IMR-90 (cell line): ENCODE measurements at regions not wholly inside any gene's neighbourhood (a gene's known extent, or its start where the extent isn't known, plus 50 kb on each side); places are given as distances from the start of the nearest gene placed in this dataset.

Experiments
- ATAC-seq: fragments of 200-7000 bp; cut with Tn5 transposase; 2 replicates; pipeline ENCODE4 v1.9.1; 2020; ENCODE audit warnings: low read depth, mild to moderate bottlenecking, moderate library complexity
- BruUV-seq: library from RNA; stranded (reverse); fragments of 400-500 nt; replicated peaks from 2 replicates; lab custom pipeline; 2021; lab: Mats Ljungman, UMichigan
- CTCF ChIA-PET: fragments of 300-600 bp; formaldehyde crosslinking; extraction: SDS; loops from one replicate; lab custom pipeline; 2021; ENCODE audit warnings: antibody characterized with exemption; lab: Yijun Ruan, JAX
- POLR2A ChIA-PET: fragments of 300-600 bp; sonication (Branson Sonifier 250); formaldehyde crosslinking; loops from one replicate; lab custom pipeline; 2022; ENCODE audit warnings: antibody characterized with exemption; ENCODE audit not compliant: unreplicated experiment; lab: Charles Lee
- DNase-seq: peaks from one replicate; pipeline ENCODE4 v3.0.0; 2013
- H2AFZ ChIP-seq: replicated peaks from 2 replicates; pipeline ENCODE3; 2013; ENCODE audit warnings: low read length, mild to moderate bottlenecking; ENCODE audit not compliant: poor library complexity
- H2AK5ac ChIP-seq: 2 replicates; pipeline ENCODE4 v1.6.1; 2013; ENCODE audit warnings: low read depth, low read length, inconsistent platforms
- H2AK9ac ChIP-seq: replicated peaks from 2 replicates; pipeline ENCODE3; 2013; ENCODE audit warnings: mild to moderate bottlenecking, low read depth, low read length, moderate library complexity; ENCODE audit not compliant: poor library complexity
- H2BK120ac ChIP-seq: 2 replicates; pipeline ENCODE4 v1.6.1; 2013; ENCODE audit warnings: low read depth, low read length, inconsistent platforms
- H2BK15ac ChIP-seq: 3 replicates; pipeline ENCODE4 v1.6.1; 2013; ENCODE audit warnings: low read depth, low read length, inconsistent platforms
- H2BK20ac ChIP-seq: 2 replicates; pipeline ENCODE4 v1.6.1; 2013; ENCODE audit warnings: low read depth, mild to moderate bottlenecking, inconsistent platforms, low read length, moderate library complexity
- H2BK5ac ChIP-seq: 2 replicates; pipeline ENCODE4 v1.6.1; 2013; ENCODE audit warnings: mild to moderate bottlenecking, low read depth, low read length, inconsistent platforms; ENCODE audit not compliant: poor library complexity, severe bottlenecking
- H3K14ac ChIP-seq: replicated peaks from 2 replicates; pipeline ENCODE4 v1.6.1; 2013; ENCODE audit warnings: low read depth, low read length, inconsistent platforms
- H3K18ac ChIP-seq: 2 replicates; pipeline ENCODE4 v1.6.1; 2013; ENCODE audit warnings: low read depth, low read length, control low read depth
- H3K23ac ChIP-seq: 2 replicates; pipeline ENCODE4 v1.6.1; 2013; ENCODE audit warnings: low read depth, low read length, inconsistent platforms
- H3K27ac ChIP-seq: 2 replicates; pipeline ENCODE4 v1.5.1; 2013; ENCODE audit warnings: mild to moderate bottlenecking, control low read depth, low read length; ENCODE audit not compliant: insufficient read depth
- H3K27me3 ChIP-seq: 2 replicates; pipeline ENCODE4 v1.6.1; 2013; ENCODE audit warnings: low read length; ENCODE audit not compliant: control insufficient read depth, insufficient read depth
- H3K36me3 ChIP-seq: 2 replicates; pipeline ENCODE4 v1.6.1; 2013; ENCODE audit warnings: low read length, mixed read lengths; ENCODE audit not compliant: control insufficient read depth, insufficient read depth
- H3K4ac ChIP-seq: 2 replicates; pipeline ENCODE4 v1.6.1; 2013; ENCODE audit warnings: low read depth, low read length, inconsistent platforms
- H3K4me1 ChIP-seq: 2 replicates; pipeline ENCODE4 v1.6.1; 2013; ENCODE audit warnings: low read length, mixed read lengths; ENCODE audit not compliant: control insufficient read depth, insufficient read depth
- H3K4me2 ChIP-seq: 2 replicates; pipeline ENCODE4 v1.6.1; 2013; ENCODE audit warnings: low read depth, mild to moderate bottlenecking, control low read depth, low read length, moderate library complexity
- H3K4me3 ChIP-seq: 2 replicates; pipeline ENCODE4 v1.5.1; 2013; ENCODE audit warnings: low read depth, mild to moderate bottlenecking, control low read depth, low read length, moderate library complexity; ENCODE audit not compliant: insufficient read depth
- H3K56ac ChIP-seq: 2 replicates; pipeline ENCODE4 v1.6.1; 2013; ENCODE audit warnings: low read length, inconsistent platforms; ENCODE audit not compliant: insufficient read depth; ENCODE audit errors: extremely low read depth
- H3K79me1 ChIP-seq, 2 experiments: 2 replicates each; pipeline ENCODE4 v1.6.1; 2013; ENCODE audit warnings: low read length in 2 of 2, inconsistent platforms in 1 of 2, low read depth in 1 of 2
- H3K9ac ChIP-seq: 2 replicates; pipeline ENCODE4 v1.6.1; 2013; ENCODE audit warnings: low read depth, low read length, control low read depth
- H3K9me1 ChIP-seq: 2 replicates; pipeline ENCODE4 v1.6.1; 2013; ENCODE audit warnings: low read length, inconsistent platforms; ENCODE audit not compliant: insufficient read depth
- H3K9me3 ChIP-seq: 2 replicates; pipeline ENCODE4 v1.6.1; 2013; ENCODE audit warnings: low read length; ENCODE audit not compliant: control insufficient read depth, insufficient read depth
- H4K20me1 ChIP-seq: 2 replicates; pipeline ENCODE4 v1.6.1; 2013; ENCODE audit warnings: low read length, inconsistent platforms; ENCODE audit not compliant: insufficient read depth
- H4K5ac ChIP-seq: 2 replicates; pipeline ENCODE4 v1.6.1; 2013; ENCODE audit warnings: mild to moderate bottlenecking, low read depth, low read length, control low read depth
- H4K8ac ChIP-seq, 2 experiments: 2 replicates each; pipeline ENCODE4 v1.6.1; 2013; ENCODE audit warnings: low read depth in 2 of 2, low read length in 2 of 2, control low read depth in 1 of 2, inconsistent platforms in 1 of 2
- H4K91ac ChIP-seq: 2 replicates; pipeline ENCODE4 v1.6.1; 2013; ENCODE audit warnings: low read depth, low read length, inconsistent platforms; ENCODE audit not compliant: insufficient read depth
- FOS ChIP-seq: fragments of 150-350 bp; IDR thresholded peaks from 2 replicates; pipeline ENCODE4 v1.6.1; 2016; ENCODE audit warnings: low read depth, low read length
- dilution Hi-C: fragments of 300-500 bp; cut with HindIII; formaldehyde crosslinking; loops from one replicate; pipeline ENCODE4 v1.14.3; 2018; ENCODE audit warnings: low sequenced_read_pairs; ENCODE audit not compliant: unreplicated experiment
- in situ Hi-C: fragments of 300-500 bp; cut with MboI; formaldehyde crosslinking; loops from 3 replicates; pipeline ENCODE4 v1.14.3; 2019; ENCODE audit warnings: low sequenced_read_pairs, inconsistent platforms, mixed read lengths
- intact Hi-C: fragments of 100-400 bp; cut with micrococcal nuclease; formaldehyde crosslinking; loops from 2 replicates; pipeline ENCODE4 v1.10.0; 2022

DNA sequence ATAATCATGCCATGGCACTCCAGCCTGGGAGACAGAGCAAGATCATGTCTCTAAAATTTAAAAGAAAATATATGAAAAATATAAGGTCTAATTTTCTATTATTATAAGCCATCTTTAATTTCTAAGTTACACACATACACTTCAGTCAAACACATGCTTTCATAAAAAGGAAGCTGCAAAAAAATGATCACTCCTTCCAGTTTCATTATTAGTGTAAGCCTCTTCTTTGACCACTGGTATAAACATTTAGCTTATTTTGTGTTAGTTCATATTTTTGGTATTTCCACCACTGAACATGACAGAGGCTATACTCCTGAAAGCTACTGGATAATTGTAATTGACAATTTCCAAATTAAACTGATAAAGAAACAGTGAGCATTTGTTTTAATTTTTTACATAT lies 163.3 kb upstream of the USP38 start:
- dilution Hi-C loops = no loop called here

More for the DNA sequence above, 163.3 kb upstream of the USP38 start:
- Histone ChIP-seq H3K27ac (no peak overlapping the region), H3K4me2 (no peak overlapping the region), H3K56ac (no peak overlapping the region), H2BK5ac (no peak overlapping the region), H4K20me1 (no peaks in the 10 kb centered on the region), H4K91ac (no peak overlapping the region), H3K9ac (no peak overlapping the region), H3K9me1 (no peaks in the 10 kb centered on the region), H2BK20ac (no peak overlapping the region), H4K5ac (no peak overlapping the region), H3K23ac (no peak overlapping the region), H3K9me3 (no peaks in the 10 kb centered on the region), H3K79me1 (no peaks in the 10 kb centered on the region), H2AFZ (no peak overlapping the region), H4K8ac (no peak overlapping the region), H3K36me3 (no peaks in the 10 kb centered on the region), H3K4me3 (no peak overlapping the region), H2BK15ac (no peak overlapping the region), H3K14ac (no peak overlapping the region), H2AK9ac (no peak overlapping the region), H2BK120ac (no peak overlapping the region), H2AK5ac (no peak overlapping the region), H3K4ac (no peak overlapping the region), H3K4me1 (no peaks in the 10 kb centered on the region), H3K27me3 (no peaks in the 10 kb centered on the region), H3K18ac (no peak overlapping the region)
- no peak for ATAC-seq
- in situ Hi-C loops = no loop called here
- CTCF ChIA-PET = no interaction called here
- POLR2A ChIA-PET = no interaction called here
- intact Hi-C loops = no loop called here
- no peak for TF ChIP-seq FOS
- BruUV-seq = no TSS peak
- DNase-seq = no peak
